Testis (tissue), 2 donors: ENCODE measurements at regions not wholly inside any gene's neighbourhood (a gene's known extent, or its start where the extent isn't known, plus 50 kb on each side); places are given as distances from the start of the nearest gene placed in this dataset.

Experiments used
- DNase-seq: peaks from one replicate; pipeline ENCODE4 v3.0.0-alpha.2; 2019
- H3K27ac ChIP-seq, 2 donors: fragments of 200-600 bp; sonication (generic); one replicate each; pipeline ENCODE4 v1.5.1; 2019
- H3K27me3 ChIP-seq: fragments of 200-600 bp; sonication (generic); one replicate; pipeline ENCODE4 v1.5.1; 2019
- H3K36me3 ChIP-seq: fragments of 200-600 bp; sonication (generic); one replicate; pipeline ENCODE4 v1.5.1; 2017; ENCODE audit warnings: low read depth; ENCODE audit errors: missing control alignments
- H3K4me1 ChIP-seq: fragments of 200-600 bp; sonication (generic); one replicate; pipeline ENCODE4 v1.5.1; 2019
- H3K4me3 ChIP-seq, 2 donors: fragments of 200-600 bp; sonication (generic); one replicate each; pipeline ENCODE4 v1.5.1; 2017 to 2019
- H3K9me3 ChIP-seq: fragments of 200-600 bp; sonication (generic); one replicate; pipeline ENCODE4 v1.5.1; 2017
- POLR2A ChIP-seq: fragments of 450-650 bp; IDR thresholded peaks from one replicate; pipeline ENCODE4 v1.6.1; 2017; ENCODE audit warnings: antibody characterized with exemption, mild to moderate bottlenecking, moderate library complexity
- WGBS, 2 donors: methylation state at CpG; one replicate each; pipeline ENCODE4 v1.1.5; 2018; 5-methylcytosine and 5-hydroxymethylcytosine counted together
- intact Hi-C: fragments of 100-400 bp; cut with DNase I; formaldehyde crosslinking; loops from one replicate; pipeline ENCODE4 v1.15.1; 2023; ENCODE audit warnings: low total_unique reads
- TF ChIP-seq, protein P1 (sequence below), 3 experiments: fragments of 450-650 bp in 2 of 3; fragments of 200-600 bp in 1 of 3; sonication (generic) in 1 of 3; IDR thresholded peaks; one replicate each; pipeline ENCODE4 v1.5.1; 2016 to 2019; ENCODE audit warnings: antibody characterized with exemption in 3 of 3, mild to moderate bottlenecking in 2 of 3, moderate library complexity in 1 of 3

DNA sequence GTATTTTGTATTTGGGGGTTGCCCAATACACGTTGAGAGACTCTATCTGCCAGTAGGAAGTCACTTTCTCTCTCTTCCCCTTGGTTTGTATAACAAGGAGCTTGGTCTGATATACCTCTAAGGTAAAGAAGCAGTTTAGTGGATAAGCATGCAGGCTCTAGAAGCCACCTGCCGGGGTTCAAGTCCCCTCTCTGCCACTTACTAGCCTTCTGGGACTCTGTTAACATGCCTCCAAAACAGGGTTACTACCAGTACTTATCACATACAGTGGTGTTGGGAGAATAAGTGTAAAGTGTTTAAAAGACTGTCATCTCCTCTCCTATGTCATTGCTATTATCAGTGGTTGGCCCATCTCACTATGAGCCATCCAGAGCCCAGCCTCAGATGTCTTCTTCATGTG is 156.1 kb upstream of the HS3ST3A1 start:
- DNase-seq = no peak
- TF ChIP-seq POLR2A = no peak
- TF ChIP-seq, protein P1, sequence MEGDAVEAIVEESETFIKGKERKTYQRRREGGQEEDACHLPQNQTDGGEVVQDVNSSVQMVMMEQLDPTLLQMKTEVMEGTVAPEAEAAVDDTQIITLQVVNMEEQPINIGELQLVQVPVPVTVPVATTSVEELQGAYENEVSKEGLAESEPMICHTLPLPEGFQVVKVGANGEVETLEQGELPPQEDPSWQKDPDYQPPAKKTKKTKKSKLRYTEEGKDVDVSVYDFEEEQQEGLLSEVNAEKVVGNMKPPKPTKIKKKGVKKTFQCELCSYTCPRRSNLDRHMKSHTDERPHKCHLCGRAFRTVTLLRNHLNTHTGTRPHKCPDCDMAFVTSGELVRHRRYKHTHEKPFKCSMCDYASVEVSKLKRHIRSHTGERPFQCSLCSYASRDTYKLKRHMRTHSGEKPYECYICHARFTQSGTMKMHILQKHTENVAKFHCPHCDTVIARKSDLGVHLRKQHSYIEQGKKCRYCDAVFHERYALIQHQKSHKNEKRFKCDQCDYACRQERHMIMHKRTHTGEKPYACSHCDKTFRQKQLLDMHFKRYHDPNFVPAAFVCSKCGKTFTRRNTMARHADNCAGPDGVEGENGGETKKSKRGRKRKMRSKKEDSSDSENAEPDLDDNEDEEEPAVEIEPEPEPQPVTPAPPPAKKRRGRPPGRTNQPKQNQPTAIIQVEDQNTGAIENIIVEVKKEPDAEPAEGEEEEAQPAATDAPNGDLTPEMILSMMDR (IDR thresholded peaks at IDR 0.05) = no peak
- intact Hi-C loops = no loop called here
- no peak overlapping the region for H3K27ac ChIP-seq
- H3K4me3 ChIP-seq = no peak overlapping the region
- no peaks in the 10 kb centered on the region for H3K4me1 ChIP-seq
- no peaks in the 10 kb centered on the region for H3K27me3 ChIP-seq
- 94 to 97% methylated on average over 2 of the region's 2 CpGs for WGBS, 2 donors
- no peaks in the 10 kb centered on the region for H3K9me3 ChIP-seq
- H3K36me3 ChIP-seq = no peaks in the 10 kb centered on the region

DNA sequence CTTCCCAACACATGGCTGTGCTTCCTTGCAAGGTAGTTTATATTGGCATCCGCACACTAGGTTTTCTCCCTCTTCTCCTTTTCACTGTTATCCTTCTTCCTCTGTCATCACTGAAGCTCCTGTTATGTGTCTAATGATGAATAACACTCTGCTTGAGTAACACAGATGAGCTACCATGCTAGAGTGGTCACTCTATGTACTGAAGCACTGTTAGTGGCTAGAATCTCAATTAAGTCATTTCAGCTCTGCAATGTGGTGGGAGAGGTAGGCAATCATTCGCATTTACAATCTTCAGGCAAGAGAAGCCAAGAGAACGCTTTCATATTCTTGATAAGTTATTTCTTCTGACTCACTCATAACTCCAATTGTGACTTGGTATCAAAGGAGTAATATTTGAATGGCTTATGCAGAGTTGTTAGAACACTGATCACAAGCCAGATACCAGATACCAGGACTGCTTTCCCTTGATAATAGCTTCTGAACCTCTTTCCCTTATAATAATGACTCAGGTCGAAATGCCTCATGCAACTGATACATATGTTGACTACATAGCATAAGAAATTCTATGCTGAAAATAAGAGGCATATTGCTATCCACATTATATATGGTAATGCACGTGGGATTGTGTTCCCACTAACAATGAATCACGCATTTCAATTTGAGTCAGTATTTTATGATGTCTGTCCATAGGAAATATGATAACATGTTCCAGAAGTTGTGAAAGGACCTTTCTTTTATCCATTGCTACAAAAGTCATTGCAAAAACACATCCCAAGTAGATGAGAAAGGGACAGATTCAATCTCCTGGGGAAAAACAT is 158.0 kb upstream of the HS3ST3A1 start:
- Histone ChIP-seq H3K36me3 (no peaks in the 10 kb centered on the region), H3K9me3 (no peaks in the 10 kb centered on the region), H3K27ac (no peak overlapping the region), H3K27me3 (no peaks in the 10 kb centered on the region), H3K4me1 (no peaks in the 10 kb centered on the region), H3K4me3 (no peak overlapping the region)
- WGBS, 2 donors = 82 to 86% methylated on average over 6 of the region's 6 CpGs
- intact Hi-C loops = no loop called here
- TF ChIP-seq, protein P1 (IDR thresholded peaks at IDR 0.05) = no peak
- no peak for TF ChIP-seq POLR2A
- no peak for DNase-seq

DNA sequence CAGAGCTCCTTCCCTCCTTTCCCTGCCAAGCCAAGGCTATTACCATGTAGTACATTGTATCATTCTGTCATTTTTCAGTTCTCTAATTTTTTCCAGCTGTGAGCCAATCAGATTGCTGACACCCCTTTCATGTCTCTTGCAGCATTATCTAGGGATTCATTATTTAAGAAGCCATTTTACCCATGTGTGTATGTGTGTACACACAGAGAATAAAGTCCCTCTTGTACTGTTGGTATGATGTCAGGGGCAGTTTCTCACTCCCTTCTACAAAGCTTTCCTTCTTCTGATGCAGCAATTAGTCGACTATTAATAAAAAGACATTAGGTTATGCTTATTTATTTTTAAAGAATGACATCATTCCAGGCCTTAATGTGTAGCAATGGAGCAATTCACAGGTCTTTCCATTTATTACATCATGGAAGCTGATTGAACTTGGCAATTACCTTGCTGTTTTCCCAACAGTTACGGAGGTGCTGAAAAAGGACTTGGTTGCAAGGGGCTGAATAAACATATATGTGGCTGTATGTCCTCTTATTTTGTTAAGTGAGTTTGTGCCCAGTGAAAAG is 159.4 kb upstream of the HS3ST3A1 start:
- no peak for TF ChIP-seq POLR2A
- TF ChIP-seq, protein P1 (IDR thresholded peaks at IDR 0.05) = no peak
- 94% methylated on average over 2 of the region's 2 CpGs for WGBS, 2 donors

DNA sequence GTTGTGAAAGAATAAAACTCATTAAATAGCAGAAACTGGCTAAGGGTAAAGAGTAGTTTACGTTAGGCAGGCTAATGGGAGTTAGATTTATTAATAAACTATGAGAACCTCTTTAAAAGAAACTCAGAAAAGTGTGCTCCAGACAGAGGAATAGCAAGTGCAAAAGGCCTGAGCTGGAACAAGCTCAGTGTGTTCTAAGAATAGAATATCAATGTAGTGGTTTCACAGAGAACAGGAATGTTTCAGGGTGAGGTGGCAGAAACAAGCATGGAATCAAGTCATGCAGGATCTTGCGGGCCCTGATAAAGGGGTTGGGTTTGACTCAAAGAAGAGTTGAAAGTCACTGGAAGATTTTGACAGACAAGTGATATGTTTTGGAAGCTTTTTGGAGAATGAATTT is 164.0 kb upstream of the HS3ST3A1 start:
- 93 to 94% methylated on average over 2 of the region's 2 CpGs for WGBS, 2 donors
- Histone ChIP-seq H3K27me3 (no peaks in the 10 kb centered on the region), H3K4me3 (no peak overlapping the region), H3K9me3 (no peaks in the 10 kb centered on the region), H3K36me3 (no peaks in the 10 kb centered on the region), H3K4me1 (no peaks in the 10 kb centered on the region), H3K27ac (no peak overlapping the region)
- intact Hi-C loops = no loop called here
- TF ChIP-seq POLR2A = no peak
- TF ChIP-seq, protein P1 (IDR thresholded peaks at IDR 0.05) = no peak
- DNase-seq = no peak

More for the DNA sequence above, 159.4 kb upstream of the HS3ST3A1 start:
- no peak overlapping the region for H3K4me3 ChIP-seq
- no peaks in the 10 kb centered on the region for H3K36me3 ChIP-seq
- H3K27me3 ChIP-seq = no peaks in the 10 kb centered on the region
- intact Hi-C loops = no loop called here
- DNase-seq = no peak
- no peaks in the 10 kb centered on the region for H3K9me3 ChIP-seq
- no peak overlapping the region for H3K27ac ChIP-seq
- no peaks in the 10 kb centered on the region for H3K4me1 ChIP-seq
